ENCODE measurements at regions not wholly inside any gene's neighbourhood (a gene's known extent, or its start where the extent isn't known, plus 50 kb on each side); places are given as distances from the start of the nearest gene placed in this dataset.
"Not testable (repeated sequence)": the region's sequence is repeated elsewhere in the genome, so short reads cannot be mapped to it uniquely, and the experiment has no call there.

- not testable (repeated sequence) for TF ChIP-seq CTCF (IDR thresholded peaks at IDR 0.05); EZH2 (IDR thresholded peaks at IDR 0.05; ENCODE audit: borderline replicate concordance, insufficient read depth, low read depth, low read length, poor library complexity, severe bottlenecking)
Observed at GRCh38 chr5:87511778-87512177, 99.0 kb upstream of the CCNH start.

Measured in B cell (primary cell).